Activated CD8-positive, alpha-beta memory T cell treated with anti-CD3 and anti-CD28 coated beads, Interleukin-2, amount 50 U/mL, for 48 hours (primary cell): ENCODE measurements at regions not wholly inside any gene's neighbourhood (a gene's known extent, or its start where the extent isn't known, plus 50 kb on each side); places are given as distances from the start of the nearest gene placed in this dataset.

Experiments used
- DNase-seq: peaks from one replicate; pipeline ENCODE4 v3.0.0-alpha.2; 2020

DNA sequence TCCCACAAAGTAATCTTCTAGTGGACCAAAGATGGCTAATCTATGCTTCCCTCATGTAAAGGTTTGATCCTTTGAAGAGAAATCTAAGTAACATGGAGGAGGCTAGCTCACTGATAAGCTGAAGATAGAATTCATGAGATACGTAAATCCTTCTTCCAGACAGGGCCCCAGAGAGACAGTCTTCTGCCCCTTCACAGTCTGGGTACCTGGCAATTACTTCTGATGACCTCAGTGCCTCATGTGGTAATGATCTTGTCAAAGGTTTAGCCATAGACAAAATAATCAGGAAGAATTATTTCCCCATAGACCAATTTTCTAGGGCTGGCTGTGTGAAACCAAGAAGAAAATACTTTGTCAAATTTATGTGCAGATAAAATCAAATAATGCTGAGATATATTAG is 495.8 kb downstream of the METTL4 start:
- no peak for DNase-seq

DNA sequence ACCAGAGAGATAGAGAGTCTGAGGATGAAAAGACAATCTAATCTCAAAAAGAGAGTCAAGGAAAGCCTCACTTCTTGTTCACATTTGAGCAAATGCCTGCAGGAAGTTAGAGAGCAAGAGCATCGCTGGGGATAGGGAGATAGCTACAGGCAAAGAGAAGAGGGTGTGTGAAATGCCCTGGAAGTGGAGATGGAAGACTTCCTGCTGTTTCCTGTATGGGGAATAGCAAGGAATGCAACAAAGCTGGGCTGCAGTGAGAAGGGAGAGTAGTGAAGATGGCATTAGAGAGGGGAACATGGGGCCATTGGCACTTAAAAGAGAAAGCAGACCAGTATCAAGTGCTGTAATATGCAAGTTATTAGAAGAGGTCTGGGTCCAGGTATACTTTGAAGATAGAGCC is 488.6 kb downstream of the METTL4 start:
- DNase-seq = no peak

GRCh38 chr18:2083691-2084090 is 487.6 kb downstream of the METTL4 start:
- no peak for DNase-seq

GRCh38 chr18:2086439-2086838 is 484.9 kb downstream of the METTL4 start:
- no peak for DNase-seq

DNA sequence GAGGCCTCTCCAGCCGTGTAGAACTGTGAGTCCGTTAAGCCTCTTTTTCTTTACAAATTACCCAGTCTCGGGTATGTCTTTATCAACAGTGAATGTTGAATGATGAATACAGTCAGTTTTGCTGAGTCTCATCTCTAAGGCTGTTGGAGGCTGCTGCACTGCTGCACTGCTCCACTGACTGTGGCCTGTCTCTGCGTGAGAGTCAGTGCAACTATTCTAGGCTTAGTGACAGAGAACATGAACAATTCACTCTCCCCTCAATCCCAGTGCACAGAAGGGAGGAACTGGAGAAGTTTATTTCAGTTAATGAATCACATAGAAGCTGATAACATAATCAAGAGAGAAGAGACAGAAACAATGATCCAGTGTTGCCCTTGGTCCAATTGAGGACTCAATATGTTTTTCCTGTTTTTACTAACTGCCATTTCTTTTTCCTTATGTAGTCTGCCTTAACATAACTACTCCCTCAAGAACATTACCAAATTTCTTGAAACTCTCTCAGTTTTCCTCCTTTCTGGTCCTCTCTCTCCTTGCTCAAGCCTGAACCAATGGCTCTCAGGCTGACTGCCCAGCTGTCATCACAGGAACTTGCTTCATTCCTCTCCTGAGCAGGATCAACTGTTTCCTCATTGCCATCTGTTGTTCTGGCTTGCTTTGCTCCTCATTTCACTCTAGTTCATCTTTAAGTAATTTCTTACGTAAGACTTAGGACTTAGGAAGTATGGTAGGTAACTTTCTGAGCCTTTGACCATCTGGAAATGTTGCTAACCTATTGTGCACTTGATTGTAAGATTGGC is 483.2 kb downstream of the METTL4 start:
- DNase-seq = no peak

- no peak for DNase-seq
Observed at GRCh38 chr18:2089396-2089795, 481.9 kb downstream of the METTL4 start.

DNA sequence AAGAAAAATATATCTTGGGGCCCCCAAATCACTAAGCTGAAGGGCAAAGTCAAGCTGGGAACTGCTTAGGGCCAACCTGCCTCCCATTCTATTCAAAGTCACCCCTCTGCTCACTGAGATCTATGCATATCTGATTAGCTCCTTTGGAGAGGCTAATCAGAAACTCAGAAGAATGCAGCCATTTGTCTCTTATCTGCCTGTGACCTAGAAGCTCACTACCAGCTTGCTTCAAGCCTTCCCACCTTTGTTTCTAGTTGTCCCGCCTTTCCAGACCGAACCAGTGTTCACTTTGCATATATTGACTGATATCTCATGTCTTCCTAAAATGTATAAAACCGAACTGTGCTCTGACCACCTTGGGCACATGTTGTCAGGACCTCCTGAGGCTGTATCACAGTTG is 479.4 kb downstream of the METTL4 start:
- no peak for DNase-seq

GRCh38 chr18:2096551-2096950 is 474.8 kb downstream of the METTL4 start:
- DNase-seq = no peak

DNA sequence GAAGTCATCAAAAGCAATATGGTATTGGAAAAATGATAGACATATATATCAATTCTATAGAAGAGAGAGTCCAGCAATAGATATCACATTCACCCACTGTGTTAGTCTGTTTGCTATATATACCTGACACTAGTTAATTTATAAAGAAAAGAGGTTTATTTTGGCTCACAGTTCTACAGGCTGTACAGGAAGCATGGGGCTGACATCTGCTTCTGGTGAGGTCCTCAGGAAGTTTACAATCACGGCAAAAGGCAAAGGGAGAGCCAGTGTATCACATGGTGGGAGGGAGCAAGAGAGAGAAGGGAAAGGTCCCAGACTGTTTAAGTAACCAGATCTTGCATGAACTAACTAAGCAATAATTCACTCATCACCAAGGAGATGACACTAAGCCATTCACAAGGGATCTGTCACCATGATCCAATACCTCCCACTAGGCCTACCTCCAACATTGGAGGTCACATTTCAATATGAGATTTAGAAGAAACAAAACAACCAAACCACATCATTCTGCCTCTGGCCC is 470.6 kb downstream of the METTL4 start:
- no peak for DNase-seq

- no peak for DNase-seq
Observed at GRCh38 chr18:2102022-2102421, 469.3 kb downstream of the METTL4 start.

GRCh38 chr18:2103299-2103698 is 468.0 kb downstream of the METTL4 start:
- no peak for DNase-seq

DNA sequence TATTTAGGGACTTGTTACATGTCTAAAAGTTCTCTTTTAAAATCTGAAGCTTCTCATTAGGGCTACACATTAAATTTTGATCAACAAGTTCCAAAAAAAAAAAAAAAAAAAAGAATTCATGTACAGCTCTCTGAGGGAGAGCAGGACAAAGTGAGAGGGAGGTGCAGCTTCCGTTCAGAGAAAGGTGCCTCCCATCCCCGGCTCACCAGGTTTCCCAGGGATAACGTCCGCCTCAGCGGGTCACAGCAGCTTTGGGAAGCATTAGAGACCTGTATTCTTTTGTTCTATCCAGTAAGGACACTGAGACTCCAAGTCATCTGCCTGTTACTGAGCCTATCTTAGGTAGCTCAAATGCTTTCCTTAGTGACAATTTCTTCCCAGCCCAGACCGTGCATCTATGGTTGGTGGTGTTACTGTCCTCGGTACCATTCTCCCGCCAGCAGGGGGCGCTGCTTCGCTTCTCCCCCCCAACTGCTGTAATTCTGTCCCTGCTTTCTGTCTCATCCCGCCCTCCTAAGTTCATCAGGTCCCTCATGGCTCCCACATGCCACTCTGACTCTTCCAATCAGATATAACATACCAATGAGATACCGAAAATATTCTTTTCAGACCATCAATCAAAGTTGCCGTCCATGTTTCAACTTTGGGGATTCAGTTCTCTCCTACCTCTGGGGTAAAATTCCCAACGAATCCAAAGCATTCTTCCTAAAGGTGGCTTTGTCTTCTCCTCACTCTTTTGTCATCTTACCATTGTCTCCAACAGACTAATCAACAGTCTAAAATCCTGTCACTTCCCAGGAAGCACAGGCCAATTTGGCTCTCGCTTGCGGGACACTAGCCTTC is 466.5 kb downstream of the METTL4 start:
- DNase-seq = peak; percentile 85

GRCh38 chr18:2108591-2108990 is 462.7 kb downstream of the METTL4 start:
- DNase-seq = no peak

DNA sequence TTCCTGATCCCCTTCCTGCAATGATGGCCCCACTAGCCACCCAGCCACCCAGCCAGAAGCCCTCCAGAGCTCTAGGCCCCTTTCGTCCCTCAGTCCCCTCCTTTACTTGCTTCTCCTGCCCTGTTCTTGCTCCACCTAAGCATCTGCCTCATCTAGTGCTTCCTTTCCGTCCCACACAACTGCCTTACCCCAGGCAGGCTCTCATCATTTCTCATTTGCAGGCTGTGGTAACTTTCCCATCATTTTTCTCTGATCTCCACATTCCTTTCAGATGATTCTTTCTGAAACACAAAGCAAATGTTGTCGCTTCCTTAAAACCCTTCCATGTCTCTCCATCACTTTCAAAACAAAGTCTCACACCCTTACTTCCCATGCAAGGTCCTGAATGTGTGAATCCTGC is 459.8 kb downstream of the METTL4 start:
- DNase-seq = no peak

DNA sequence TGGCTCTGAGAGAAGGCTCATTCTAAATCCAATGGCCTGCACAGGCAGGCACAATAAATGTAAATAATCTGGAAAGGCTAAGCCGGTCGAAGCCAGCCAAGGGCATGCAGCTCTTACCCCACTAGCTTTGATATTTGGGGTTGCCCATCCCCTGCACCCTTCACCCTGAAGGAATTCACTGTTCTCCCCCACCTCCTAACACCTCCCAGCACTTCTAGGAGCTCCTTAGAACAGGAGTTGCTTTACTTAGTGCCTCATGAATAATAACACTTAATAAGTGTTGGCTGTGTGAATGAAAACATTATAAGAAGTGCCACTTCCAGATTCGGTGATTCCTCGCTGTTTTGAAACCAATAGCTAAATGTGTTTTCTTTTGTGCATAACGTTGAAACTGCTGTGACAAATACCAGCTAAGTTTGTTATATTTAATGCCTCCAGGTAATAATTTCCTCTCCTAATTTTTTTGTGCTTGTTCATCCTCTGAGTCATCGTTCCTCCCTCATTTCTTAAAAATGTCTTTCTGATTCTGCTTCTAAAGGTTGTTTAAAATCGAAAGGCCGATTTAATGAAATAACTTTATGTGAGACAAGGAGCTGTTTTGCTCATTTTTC is 458.8 kb downstream of the METTL4 start:
- DNase-seq = no peak

- DNase-seq = no peak
Observed at GRCh38 chr18:2114289-2114688, 457.0 kb downstream of the METTL4 start.

DNA sequence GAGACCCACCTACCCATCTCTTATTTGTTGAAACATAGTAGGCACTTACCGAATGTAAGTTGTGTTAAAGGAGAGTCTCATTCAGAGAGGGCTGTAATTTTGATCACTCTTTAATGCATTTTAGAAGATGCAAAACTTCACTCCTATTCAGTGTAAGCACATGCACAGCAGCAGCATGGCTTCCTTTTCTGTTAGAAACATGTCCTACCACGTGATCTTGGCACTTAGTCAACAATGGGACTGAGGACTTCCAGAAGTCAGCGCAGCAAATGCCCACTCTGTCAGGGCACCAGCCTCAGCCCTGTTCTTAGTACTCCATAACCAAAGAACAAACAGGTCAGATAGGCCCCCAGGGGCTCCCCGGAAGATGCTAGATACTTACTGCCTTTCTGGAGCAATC is 456.5 kb downstream of the METTL4 start:
- no peak for DNase-seq

GRCh38 chr18:2121224-2121623 is 450.1 kb downstream of the METTL4 start:
- no peak for DNase-seq

- DNase-seq = no peak
Observed at GRCh38 chr18:2123077-2123476, 448.2 kb downstream of the METTL4 start.

DNA sequence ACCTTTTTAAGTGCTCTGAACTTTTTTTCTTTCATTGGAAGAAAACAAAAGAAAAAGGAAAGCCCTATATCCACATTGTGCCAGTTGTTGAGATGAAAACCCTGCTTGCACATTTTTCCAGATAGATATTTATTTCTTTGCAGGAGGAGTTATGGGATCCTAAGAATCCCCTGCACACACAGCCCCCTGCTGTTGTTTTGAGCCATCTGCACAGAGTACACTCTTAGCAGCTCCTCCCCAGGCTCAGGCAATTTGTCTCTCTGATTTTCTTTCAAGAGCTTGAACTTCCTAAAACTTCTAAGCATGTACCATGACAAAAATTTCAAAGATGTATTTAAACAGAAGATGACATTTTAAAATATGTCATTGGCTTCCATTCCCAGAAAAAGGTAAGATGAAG is 436.9 kb downstream of the METTL4 start:
- DNase-seq = no peak

DNA sequence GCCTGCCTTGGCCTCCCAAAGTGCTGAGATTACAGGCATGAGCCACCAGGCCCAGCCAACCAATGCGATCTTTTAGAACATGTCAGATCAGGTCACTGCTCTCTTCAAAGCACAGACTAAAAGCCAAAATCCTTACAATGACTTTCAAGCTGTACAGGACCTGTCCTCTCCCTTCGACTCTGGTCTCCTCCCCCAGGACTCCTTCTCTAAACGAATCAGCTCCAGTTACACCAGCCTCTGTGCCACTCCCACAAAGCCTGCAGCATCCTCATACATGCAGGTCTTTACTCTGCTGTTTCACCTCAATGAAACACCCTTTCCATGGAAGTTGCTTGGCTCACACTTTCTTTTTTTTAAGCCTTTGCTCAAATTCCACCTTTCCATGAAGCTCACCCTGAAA is 436.0 kb downstream of the METTL4 start:
- no peak for DNase-seq

DNA sequence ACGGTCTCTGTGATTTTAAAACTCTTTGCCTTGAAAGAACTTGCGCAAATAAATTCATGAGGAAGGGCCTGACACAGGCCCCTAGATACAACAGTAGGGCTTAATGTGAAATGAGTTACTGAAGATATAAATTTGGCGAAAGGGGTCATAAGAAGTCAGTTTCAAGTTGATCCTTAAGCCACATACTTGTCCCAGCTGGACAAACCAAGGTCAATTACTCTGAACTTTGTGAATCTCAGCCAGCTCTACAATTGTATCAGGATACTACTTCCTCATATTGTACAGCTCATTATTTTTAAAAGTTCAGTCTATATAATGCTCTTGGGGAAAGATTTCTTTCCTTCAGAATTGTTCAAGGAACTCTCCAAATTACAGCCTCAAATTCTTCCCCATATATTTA is 432.8 kb downstream of the METTL4 start:
- no peak for DNase-seq

DNA sequence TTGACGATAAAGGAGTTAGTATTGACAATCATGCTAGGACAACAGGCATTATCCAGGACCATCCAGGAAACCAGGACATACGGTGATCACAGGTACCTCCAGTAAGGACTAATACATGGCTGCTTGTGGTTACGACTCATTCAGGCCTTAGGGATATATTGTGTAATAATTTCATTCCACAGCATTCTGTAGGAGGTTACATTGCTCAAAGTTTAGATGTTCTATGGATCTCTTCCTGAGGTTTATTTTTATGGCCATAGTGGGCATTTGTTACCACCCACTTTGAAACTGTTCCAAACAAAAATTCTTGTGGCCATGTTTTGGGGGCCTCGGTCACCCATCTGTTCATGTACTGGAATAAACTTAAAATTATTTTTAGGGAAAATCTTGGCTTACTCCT is 431.6 kb downstream of the METTL4 start:
- DNase-seq = no peak

- DNase-seq = no peak
Observed at GRCh38 chr18:2143636-2144035, 427.7 kb downstream of the METTL4 start.
